KG1 (cell line): ENCODE measurements at regions not wholly inside any gene's neighbourhood (a gene's known extent, or its start where the extent isn't known, plus 50 kb on each side); places are given as distances from the start of the nearest gene placed in this dataset.
A peak's percentile ranks its signal among the peaks of the same experiment; 100 is the strongest.

ENCODE experiments used
- DNase-seq: peaks from one replicate; lab custom pipeline; 2025; lab: John Stamatoyannopoulos, UW

GRCh38 chr3:19093084-19093483, 55.2 kb upstream of the KCNH8 start:
- DNase-seq, result no peak

- no peak for DNase-seq
These were observed 70.9 kb upstream of the KCNH8 start for GRCh38 chr3:19077388-19077787.

DNA sequence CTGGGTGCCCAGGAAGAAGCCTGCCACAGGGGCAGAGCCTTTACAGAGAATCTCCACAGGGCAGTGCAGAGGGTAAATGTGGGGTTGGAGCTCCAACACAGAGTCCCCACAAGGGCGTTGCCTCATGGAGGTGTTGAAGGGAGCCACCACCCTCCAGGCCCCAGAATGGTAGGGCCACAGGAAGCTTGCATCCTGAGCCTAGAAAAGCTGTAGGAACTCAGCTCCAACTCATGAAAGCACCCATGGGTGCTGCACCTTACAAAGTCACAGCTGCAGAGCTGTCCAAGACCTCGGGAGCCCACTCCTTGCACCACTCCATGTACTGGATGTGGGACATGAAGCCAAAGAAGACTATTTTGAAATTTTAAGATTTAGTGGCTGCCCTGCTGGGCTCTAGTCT, 73.3 kb upstream of the KCNH8 start:
- no peak for DNase-seq

- DNase-seq, result no peak
These were observed 73.9 kb upstream of the KCNH8 start for GRCh38 chr3:19074257-19074900.

GRCh38 chr3:19073341-19074105, 74.8 kb upstream of the KCNH8 start:
- no peak for DNase-seq

DNA sequence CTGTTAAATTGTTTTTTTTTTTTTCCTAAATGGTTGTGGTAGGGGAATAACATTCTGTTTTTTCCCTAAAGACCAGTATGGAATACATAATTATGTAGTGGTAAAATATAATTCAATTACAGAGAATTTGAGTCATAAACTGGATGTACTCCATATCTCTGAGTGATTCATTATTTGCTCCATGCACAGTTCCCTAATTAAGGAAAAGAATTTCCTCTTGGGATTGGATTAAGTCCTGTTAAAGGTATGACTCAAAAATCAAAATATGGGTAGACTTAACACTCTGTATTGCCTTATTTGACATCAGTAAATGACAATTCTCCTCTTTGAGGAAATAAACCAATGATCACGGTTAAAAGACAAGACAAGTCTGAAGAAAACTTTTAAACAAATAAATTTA, 78.0 kb upstream of the KCNH8 start:
- DNase-seq, result no peak

DNA sequence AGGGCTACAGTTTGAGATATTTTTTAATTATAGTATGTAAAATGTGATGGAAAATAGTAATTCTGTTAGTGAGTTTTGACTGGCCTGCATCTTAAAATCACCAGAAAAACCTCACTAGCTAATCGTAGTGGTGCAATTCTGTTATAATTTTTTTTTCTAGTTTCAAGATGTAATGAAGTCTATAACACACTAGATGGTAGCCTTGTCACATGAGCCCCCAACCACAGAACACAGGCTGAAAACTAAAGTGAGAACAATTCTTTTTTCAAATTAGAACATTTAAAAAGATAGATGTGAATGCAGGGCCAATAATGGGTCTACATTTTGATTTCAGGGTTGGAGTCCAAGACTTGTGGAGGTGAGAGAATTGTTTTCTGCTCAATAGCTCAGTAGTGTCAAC, 83.3 kb upstream of the KCNH8 start:
- DNase-seq, result no peak

DNA sequence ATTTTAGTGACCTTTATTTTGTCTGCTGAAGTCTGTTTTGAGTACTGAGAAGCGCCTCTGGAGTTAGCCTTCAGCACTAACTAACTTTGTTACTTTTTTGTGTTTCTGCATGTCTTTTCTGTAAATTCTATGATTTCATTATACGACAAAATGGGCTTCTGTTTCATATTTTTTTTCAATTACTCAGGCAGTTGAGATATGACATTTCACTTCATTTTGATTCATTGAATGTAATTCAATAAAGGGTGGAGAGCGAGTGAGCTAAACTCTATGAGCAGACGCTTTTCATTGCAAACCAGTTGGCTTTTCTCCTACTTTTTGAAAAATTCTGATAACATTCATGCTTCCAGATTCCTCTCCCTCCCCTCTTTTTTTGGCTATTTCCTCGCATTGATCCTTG, 84.4 kb upstream of the KCNH8 start:
- DNase-seq, result no peak

- no peak for DNase-seq
These were observed 87.9 kb upstream of the KCNH8 start for GRCh38 chr3:19060404-19060803.

DNA sequence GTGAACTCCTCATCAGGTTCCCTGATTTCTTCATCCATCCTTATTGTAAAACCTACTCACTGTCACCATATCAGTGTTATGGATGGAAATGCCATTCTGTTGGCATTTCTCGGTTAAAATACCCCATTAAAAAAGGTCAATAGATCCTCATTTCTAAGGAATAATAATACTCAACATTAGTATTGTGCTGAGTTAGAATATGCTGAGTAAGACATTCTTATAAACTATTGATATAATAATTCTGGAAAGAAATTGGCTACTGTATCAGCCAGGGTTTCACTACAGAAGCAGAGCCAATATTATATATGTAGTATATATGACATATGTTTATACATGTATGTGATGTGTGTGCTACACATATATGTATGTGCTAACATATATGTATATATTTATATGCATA, 95.4 kb upstream of the KCNH8 start:
- DNase-seq, result no peak

GRCh38 chr3:19046440-19046839, 101.9 kb upstream of the KCNH8 start:
- no peak for DNase-seq

GRCh38 chr3:19030522-19030839, 117.8 kb upstream of the KCNH8 start:
- DNase-seq, result no peak

- no peak for DNase-seq
These were observed 118.3 kb upstream of the KCNH8 start for GRCh38 chr3:19029837-19030521.

- no peak for DNase-seq
These were observed 122.9 kb upstream of the KCNH8 start for GRCh38 chr3:19025441-19025840.

DNA sequence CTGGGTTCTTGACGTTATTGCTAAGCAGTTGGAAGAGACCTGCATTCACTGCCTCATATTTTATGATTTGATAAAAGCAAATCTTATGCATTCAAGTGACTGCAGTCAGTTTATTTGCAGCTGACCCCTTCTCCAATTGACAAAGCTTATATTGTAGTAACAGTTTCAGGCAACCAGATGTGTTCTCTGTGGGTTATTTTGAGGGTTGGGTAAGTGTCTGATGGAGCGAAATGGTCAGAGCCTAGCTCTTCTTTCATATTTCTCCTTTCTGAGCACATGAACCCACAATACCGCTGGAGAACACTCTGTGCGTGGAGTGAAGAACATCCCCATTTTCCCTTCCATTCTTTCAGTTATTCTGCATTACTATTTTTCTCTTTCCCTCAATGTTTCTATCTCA, 125.8 kb upstream of the KCNH8 start:
- no peak for DNase-seq

- no peak for DNase-seq
These were observed 131.5 kb upstream of the KCNH8 start for GRCh38 chr3:19016851-19017250.

- no peak for DNase-seq
These were observed 134.4 kb upstream of the KCNH8 start for GRCh38 chr3:19013879-19014278.

DNA sequence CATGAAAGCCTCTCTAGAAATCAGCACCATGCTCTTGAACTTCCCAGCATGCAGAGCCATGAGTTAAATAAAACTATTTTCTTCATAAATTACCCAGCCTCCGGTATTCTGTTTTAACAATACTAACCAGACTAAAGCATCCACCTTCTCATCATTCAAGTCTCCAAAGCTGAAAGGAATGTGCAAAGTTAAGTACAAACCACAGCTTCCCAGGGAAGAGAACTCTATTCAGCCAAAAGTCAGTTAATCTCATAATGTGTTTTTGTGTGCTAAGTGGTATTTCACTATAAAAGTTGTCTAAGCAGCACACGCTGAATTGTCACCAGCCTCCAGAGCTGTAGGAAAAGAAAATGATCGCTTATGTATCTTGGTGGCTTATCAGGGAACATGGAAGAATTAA, 135.5 kb upstream of the KCNH8 start:
- DNase-seq, result no peak

- DNase-seq, result no peak
These were observed 145.7 kb upstream of the KCNH8 start for GRCh38 chr3:19002606-19003005.

- DNase-seq, result no peak
These were observed 150.2 kb upstream of the KCNH8 start for GRCh38 chr3:18998069-18998468.

DNA sequence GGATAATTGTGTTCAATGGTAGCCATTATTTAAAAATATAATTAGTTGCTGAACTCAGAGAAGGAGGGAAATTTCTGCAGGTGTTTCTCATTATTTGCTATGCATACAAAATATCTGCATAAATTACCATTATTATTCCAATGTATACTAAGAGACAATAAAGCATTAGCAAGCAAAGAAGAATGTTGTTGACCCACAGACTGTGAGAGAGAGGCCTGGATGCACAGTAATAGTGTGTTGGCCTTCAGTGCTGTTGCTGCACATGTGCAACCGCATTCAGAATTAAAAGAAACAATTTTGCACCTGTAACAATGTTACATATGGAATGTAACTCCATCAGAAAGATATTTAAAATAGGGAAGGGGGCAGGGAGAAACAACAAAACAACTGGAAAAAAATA, 155.6 kb upstream of the KCNH8 start:
- DNase-seq, result no peak

- no peak for DNase-seq
These were observed 159.0 kb upstream of the KCNH8 start for GRCh38 chr3:18989237-18989795.

- DNase-seq, result peak; percentile 25
These were observed 159.6 kb upstream of the KCNH8 start for GRCh38 chr3:18988614-18989229.
